ENCODE measurements at regions not wholly inside any gene's neighbourhood (a gene's known extent, or its start where the extent isn't known, plus 50 kb on each side); places are given as distances from the start of the nearest gene placed in this dataset.

DNA sequence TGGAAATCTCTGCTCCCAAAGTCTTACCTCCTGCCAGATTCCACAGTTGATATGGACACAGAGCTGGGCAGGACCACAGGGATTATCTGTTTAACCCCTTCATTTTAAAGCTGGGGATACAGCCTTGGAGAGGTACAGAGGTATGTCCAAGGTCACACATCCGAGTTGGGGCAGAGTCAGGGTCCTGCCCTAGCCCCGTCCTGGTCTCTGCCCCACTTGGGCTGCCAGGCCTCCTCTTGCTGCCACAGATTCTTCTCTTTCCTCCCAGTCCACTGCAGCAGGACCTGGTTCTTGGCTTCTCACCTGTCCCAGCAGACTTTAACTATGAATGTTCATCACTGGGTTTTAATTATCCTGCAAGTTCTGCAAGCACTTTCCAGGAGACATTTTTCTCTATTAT is 258.3 kb downstream of the MATN1 start:
- TF ChIP-seq GATA2 (IDR thresholded peaks at IDR 0.05; ENCODE audit: low read depth, low read length) (no peak), GATA3 (IDR thresholded peaks at IDR 0.05; ENCODE audit: low read depth, low read length) (no peak)

Measured in SH-SY5Y (cell line).